SH-SY5Y (cell line): ENCODE measurements at regions not wholly inside any gene's neighbourhood (a gene's known extent, or its start where the extent isn't known, plus 50 kb on each side); places are given as distances from the start of the nearest gene placed in this dataset.

ENCODE experiments used
- GATA2 ChIP-seq: IDR thresholded peaks from 2 replicates; pipeline ENCODE4 v1.6.1; 2011; ENCODE audit warnings: mild to moderate bottlenecking, low read depth, low read length
- GATA3 ChIP-seq: IDR thresholded peaks from 2 replicates; pipeline ENCODE4 v1.6.1; 2011; ENCODE audit warnings: low read depth, mild to moderate bottlenecking, low read length, moderate library complexity

DNA sequence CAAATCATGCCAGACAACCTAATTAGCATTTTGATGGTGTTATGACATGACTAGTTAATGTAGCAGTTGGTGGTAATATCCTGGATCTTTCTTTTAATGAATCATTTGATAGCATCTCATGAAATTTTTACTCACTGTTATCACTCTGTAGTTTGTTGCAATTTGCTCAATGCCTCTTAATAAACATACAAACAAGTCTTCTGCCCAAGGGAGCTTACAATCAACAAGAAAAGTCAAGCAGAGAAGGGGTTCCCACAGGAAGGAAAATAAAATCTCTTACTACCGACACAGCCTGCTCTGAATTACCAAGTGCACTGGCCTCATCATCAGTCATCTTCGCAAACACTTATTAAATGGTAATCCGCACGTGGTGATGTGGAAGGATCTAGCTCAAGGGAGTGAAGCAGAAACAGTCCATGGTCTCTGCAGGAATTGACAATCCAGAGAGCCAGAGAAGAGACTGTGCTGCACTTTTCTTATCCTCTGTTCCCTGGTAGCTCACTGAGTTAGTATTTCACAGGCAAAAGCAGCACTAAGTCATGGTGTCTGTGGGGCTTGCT, 263.5 kb downstream of the EPHA4 start:
- TF ChIP-seq GATA2 (no peak), GATA3 (no peak)
